Right lobe of liver (tissue), 4 donors: ENCODE measurements at regions not wholly inside any gene's neighbourhood (a gene's known extent, or its start where the extent isn't known, plus 50 kb on each side); places are given as distances from the start of the nearest gene placed in this dataset.

Experiments
- CTCF ChIP-seq, 4 donors: fragments of 200-600 bp in 3 of 4; fragments of 450-650 bp in 1 of 4; IDR thresholded peaks; one replicate each; pipeline versions ENCODE4 v1.5.1 to v1.8.0; 2016 to 2022; ENCODE audit warnings: antibody characterized with exemption in 4 of 4, mild to moderate bottlenecking in 2 of 4
- POLR2A ChIP-seq: fragments of 450-650 bp; IDR thresholded peaks from one replicate; pipeline ENCODE4 v1.6.1; 2017; ENCODE audit warnings: antibody characterized with exemption, mild to moderate bottlenecking
- donor health status: DM: no; HTN: no; CAD: no.
- donor health status: DM: no; HTN: no; CAD: no.
- donor health status: DM: no; HTN: yes; CAD: no.

- TF ChIP-seq CTCF (IDR thresholded peaks at IDR 0.05) (no peak), POLR2A (no peak)
Observed at GRCh38 chr9:106707291-106707690, 155.7 kb upstream of the ZNF462 start.
